Stimulated activated CD8-positive, alpha-beta memory T cell treated with anti-CD3 and anti-CD28 coated beads, Interleukin-4, amount 100 ng/mL, for 24 hours (primary cell): ENCODE measurements at regions not wholly inside any gene's neighbourhood (a gene's known extent, or its start where the extent isn't known, plus 50 kb on each side); places are given as distances from the start of the nearest gene placed in this dataset.

Experiments used
- DNase-seq: peaks from one replicate; pipeline ENCODE4 v3.0.0-alpha.2; 2020; ENCODE audit warnings: low read depth

DNA sequence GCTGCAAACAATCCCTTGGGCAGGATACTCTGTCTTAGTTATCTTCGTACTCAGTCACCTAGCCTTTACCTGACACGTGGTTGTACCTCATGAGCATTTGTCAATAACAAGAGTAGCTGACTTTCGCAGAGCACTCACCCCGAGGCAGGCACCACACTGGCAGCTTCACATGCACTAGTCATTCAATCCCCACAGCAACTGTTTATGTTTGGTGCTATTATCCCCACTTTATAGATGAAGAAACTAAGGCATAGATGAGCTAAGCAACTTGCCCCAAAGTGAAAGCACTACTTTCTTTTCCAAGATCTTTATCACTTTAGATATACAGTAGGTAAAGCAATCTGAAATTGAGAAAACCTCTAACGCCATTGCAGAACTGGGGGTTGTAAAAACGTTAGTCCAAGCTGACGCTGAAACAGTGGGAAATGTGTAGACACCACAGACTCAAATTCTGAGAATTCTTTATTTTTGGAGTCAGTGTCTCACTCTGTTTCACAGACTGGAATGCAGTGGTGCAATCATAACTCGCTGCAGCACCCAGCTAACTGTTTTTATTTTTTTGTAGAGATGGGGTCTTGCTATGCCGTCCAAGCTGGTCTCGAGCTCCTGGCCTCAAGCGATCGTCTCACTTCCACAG lies 446.0 kb downstream of the FOXO1 start:
- DNase-seq: no peak

DNA sequence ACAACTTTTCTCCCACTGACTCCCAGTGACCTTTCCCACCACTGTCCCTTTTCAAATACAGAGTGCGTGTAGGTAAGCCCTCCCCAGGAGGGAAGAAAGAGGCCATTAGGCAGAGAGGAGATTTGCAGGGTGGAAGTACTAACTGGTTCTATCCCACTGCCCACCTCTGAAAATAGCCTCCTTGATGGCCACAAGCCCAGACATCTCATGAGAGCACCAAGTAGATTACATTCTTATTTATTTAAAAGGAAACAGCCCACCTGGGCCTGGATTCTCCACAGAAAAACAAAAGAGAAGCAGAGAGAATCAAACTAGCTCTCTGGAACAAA lies 445.3 kb downstream of the FOXO1 start:
- DNase-seq: no peak

DNA sequence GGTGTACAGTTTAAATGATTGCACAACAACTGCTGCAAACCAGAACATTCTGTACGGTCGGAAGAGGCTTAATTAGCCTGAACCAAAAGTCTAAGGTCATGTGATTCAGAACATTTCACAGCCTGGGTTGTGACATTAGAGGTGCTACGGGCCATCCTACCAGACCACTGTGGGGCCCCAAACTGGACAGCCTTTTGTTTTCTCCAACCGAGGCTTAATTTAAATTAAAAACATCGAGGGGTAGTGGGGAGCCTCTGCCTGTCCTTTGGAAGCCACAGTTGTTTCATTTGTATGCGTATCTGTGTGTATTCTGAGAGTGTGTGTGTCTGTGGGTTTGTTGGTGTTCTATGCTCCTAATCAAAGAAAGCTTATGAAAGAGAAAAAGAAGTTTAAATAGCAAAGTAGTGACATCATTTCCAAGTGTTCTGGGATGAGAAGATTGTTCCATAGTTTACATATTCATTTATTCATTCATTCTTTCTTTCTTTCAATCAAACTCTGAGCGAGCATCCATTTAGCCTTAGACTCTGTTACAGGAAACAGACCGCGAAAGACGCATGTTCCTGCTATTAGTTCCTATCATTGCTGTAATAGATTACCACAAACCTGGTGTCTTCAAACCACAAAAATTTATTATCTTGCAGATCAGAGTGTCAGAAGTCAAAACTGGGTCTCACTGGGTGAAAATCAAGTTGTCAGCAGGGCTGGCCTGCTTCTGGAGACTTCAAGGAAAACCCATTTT lies 444.8 kb downstream of the FOXO1 start:
- DNase-seq: no peak

DNA sequence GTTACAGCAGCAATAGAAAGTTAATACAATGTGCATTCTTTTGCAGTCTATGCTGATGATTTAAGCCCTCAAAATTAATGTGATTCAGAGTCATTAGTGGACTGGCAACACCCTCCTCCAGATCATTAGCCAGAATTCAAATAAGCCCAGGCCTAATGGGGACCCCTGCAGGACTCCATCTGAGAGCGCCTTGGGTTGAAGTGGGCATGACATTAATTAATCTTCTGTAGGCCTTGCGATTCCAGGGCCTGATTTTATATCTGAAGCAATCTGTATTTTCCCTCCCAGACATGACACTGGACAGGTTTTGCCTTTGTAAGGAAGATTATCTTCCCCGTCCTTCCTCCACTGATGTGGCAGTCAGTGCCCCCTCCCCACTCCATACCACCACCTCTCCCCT lies 442.9 kb downstream of the FOXO1 start:
- no peak for DNase-seq

DNA sequence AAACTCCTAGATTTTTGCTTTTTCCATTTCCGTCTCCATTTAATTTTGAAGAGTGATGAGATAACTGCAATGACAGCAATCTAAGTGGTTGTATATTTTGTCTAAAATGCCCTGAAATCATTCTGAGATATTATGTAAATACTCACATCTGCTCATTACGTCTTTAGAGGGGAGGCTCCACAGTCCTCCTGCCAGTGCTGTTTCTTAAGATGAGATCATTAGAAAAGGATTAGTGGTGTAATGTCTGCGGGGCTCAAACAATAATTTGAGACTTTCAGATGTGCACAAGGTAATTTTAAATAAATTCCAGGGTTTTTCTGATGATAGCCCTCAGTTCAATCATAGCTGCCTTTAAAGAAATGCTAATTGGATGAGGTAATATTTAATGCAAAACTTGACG lies 437.9 kb downstream of the FOXO1 start:
- DNase-seq: no peak

DNA sequence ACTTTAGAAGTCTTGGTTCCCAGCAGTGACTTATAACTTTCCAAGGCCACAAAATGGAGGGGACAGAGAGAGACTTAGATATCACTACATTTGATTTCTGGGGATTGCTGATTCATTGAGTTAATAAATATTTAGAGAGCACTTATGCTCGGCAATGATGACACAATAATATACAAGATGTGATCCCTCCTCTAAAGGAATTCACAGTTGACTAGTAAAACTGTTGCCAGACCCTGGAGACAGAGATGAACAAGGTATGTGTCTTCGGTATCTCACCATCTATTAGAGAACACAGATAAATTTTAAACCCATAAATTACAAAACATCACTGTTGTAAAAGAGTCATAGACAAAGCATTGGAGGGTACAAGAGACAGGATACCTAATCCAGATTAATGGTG lies 437.5 kb downstream of the FOXO1 start:
- no peak for DNase-seq

DNA sequence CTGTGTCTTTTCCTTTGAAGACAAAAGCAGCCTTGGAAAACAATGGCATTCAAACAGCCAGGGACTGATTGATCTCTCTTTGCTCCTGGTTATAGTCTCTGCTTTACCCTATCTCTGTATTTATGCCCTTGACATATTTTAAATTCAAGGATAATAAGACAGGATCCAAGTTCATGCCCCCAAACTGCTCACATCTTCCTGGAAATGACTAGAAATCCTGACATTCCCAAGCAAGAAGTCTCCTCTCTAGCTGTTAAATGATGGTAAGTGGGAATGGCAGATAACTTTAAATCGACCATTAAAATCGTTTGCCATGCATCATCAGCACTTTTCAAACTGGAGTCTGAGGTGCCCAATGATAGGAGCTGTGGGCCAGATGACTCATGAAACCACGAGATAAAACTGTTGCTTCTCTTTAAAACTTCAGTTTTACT lies 435.6 kb downstream of the FOXO1 start:
- no peak for DNase-seq

DNA sequence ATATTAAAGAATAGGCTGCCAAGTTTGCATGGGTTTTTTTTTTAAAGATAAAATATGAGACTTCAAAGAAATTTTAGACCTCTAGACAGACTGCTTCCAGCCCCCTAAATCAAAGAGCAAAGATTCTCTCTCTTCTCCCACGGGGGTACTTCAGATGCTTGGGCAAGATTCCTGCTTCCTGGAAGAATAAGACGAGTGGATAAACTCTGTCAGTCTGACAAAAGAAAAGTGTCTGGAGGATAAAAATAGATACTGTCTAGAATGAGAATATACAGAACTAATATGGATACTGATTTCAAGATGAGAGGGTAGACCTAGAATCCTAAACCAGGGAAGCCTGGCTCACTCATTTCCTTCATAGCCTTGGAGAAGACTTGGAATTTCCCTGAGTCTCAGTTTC lies 435.1 kb downstream of the FOXO1 start:
- no peak for DNase-seq

DNA sequence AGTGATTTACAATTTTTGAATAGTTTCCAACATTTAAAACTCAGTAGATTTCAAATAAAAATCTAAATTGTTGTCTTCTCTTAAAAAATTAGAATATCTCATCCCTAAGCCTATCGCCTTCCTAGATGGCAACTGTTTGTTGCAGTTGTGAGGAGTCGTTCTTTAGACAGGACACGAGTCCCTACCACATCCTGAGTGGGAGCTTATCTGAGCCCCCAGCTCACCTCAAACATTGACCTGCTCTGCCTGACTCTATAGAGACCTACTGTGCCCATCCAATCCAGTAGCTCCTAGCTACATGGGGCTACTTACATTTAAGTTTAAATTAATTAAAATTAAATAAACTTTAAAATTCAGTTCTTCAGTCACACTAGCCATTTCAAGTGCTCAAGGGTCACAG lies 434.7 kb downstream of the FOXO1 start:
- no peak for DNase-seq

DNA sequence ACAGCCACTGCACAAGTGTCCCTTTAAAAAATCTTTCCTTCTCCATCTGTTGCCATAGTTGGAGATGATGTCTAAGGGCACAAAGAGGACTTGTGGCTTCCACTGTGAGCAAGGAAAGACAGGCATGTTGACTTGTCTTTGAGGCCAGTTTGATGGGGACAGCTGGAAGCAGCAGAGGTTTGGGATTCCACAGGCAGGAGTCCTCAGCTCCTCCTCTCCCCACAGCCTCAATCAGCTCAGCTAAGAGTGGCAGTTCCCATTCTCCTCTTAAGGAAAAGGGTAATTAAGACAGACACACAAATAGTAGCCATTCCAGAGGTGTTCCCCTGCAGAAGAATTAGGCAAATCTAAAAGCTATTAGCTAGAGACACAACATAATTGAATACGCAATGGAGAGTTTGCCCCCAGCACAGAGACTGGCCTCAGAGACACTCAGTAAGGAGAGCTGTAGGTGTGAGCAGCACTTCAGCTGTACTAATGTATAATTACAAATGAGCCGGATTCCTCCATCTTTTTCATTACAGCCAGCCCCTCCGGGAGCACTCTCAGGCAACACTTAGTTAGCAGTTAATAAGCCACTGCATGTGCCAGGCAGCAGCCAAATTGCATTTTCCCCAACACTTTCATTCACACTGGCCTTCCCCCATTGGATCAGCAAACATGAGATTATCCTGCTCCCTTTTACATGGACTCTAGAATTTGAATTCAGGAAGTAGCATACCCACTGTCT lies 434.0 kb downstream of the FOXO1 start:
- DNase-seq: no peak

DNA sequence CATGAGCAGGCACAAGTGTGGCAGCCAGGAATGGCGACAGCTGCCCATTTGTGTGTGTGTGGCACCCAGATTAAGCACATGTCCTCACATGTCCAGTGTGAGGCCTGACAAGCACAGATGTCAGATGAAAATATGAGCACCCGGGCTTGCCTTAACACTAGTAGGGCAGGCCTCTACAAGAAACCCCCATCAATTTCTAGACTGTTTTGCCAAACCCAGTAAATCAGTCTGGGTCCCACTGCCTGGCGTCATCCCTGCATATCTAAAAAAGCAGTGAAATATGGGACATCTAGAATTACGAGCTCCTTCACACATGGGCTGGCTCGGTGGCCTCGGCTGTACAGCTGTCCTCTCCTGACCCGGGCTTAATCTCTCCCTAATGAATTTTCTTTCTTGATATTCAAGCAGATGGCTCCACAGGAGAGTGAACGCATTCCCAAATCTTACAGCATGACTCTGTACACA lies 432.7 kb downstream of the FOXO1 start:
- no peak for DNase-seq

DNA sequence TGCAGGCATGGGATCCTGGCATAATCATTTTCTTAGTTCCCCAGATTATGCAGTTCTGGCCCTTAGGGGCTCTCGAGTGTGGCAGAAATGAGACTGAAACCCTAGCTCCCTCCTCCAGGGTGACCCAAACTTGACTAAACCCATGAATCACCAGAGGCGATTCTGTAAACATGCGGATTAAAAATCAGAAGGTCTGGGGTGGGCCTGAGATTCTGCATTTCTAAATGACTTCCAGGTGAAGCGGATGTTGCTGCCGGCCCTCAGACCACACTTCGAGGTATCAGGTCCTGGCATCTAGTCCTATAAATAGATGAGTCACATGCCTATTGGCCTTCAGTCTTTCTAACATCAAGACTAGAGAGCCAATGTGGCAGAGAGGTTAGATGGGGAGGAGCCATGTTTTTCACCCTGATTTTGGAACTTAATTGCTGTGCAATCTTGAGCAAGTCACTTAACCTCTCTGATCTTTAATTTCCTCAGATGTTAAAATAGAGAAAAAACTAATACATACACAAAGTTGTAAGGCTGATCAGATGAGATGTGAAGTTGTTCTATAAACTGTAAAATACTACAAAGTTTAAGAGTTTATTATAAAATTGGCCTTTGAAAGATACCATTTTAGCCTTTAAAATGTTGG lies 431.2 kb downstream of the FOXO1 start:
- DNase-seq: no peak

DNA sequence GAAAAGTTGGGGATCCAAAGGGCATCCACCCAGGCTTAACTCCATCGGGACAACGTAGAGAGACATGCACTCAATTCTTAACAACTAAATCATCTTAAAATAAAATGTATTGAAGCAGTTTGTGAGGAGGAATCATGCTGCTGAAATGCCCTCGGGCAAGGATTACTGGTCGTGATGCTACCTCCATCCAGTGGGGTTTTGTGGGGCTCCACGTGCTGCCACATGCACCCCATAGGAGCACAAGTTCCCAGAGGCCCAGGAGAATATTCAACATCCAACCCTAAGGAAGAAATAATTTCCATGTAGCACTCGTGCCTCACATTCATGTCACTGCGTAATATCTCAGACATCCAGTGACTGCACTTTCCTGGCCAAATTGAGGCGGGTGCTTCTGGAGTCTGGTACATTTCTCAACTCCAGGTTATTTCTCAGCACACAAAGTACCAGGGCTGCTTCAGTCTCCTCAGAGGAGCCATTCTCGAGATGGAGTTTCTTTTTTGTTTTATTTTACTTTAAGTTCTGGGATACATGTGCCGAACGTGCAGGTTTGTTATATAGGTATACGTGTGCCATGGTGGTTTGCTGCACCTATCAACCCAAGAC lies 429.8 kb downstream of the FOXO1 start:
- DNase-seq: no peak

DNA sequence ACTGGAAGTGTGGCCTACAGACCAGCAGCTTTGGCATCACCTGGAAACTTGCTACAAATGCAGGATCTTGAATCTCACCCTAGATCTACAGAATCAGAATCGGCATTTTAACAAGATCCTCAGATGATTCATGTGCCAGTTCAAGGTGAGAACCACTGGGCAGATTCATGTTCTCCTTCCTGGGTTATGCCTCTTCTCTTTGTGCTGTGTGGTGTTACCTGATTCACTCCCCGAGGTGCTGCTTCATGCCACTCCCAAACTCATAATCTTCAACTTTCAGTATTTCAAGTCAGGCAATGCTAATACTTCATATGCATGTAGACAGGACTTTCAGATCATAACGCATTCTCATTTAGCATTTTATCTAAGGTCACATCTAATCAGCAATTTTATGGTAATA lies 427.7 kb downstream of the FOXO1 start:
- no peak for DNase-seq

DNA sequence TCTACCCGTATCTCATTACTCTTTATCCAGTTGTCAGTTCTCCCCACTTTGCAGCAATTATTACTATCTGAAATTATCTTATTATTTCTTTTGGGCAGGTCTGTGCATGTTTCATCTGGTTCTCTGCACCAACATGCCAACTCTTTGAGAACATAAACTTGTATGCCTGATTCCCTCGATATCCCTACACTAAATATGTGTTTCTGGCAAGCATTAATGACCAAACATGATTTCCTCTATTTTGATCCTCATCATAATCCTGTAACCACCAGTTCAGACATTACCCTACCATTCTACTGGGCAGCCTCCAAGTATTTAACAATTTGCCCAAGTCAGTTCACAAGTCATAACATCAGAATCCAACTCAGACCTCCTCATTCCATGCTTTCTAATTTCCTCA lies 426.1 kb downstream of the FOXO1 start:
- no peak for DNase-seq

DNA sequence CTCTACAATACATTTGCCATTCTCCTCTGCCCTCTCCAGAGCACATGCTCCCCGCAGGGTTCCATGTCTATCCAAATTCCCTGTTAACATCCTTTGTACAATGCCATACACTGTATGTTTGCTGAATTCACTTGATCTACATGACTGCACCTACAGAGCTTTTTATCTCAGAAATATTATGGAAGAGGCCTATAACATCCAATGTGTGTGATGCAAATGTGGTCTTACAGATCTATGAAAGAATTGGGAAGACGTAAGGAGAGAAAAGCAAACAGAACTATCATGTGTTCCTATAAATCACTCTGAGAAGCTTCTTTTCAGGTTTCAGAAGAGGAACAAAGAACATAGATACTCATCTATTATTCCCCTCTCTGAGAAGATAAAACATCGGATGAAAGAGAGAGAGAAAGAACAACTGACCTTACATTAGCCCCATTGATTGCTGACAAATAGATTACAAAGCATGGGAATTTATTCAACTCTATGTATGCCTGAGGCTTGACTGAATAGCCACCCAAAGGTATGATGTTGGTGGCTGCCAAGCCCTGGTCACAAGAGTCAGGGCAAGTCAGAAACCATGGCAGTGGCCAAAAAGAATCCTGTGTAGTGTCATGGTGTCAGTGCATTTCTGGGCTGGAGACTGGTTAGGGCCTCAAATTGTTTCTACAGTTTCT lies 425.2 kb downstream of the FOXO1 start:
- no peak for DNase-seq

DNA sequence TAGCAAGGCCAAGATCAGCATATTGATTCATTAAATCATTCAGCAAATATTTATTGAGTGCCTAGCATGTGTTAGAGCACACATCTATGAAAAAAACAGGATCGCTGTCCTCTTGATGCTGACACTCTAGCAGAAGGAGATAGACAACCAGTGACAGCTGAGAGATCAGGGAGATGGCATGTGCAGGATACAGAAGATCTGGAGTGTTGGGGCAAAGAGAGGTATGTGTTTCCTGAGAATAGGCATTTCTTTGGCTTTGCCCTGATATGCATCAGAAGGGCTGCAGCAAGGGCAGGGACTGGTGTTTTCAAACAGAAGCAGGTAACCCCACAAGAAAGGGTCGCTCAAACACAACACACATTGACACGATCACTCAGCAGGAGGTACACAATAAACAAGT lies 423.4 kb downstream of the FOXO1 start:
- no peak for DNase-seq

DNA sequence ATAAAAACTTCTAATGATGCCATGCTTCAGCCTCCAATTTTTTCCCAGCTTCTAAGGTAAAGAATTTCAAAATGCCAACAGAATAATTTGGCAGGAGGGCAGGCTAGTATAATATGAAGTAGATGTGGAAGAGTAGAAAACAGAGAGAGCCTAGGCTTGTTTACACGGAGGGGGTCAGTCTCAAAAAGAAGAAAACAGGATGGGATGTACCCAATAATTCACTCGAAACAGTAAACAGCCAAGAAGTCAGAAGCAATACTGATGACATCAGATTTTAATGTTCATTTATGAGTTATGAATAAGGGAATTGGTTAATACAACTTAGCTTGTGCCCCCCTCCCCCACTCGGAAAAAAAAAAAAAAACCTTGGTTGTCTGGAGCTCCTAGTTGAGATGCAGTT lies 422.5 kb downstream of the FOXO1 start:
- no peak for DNase-seq

DNA sequence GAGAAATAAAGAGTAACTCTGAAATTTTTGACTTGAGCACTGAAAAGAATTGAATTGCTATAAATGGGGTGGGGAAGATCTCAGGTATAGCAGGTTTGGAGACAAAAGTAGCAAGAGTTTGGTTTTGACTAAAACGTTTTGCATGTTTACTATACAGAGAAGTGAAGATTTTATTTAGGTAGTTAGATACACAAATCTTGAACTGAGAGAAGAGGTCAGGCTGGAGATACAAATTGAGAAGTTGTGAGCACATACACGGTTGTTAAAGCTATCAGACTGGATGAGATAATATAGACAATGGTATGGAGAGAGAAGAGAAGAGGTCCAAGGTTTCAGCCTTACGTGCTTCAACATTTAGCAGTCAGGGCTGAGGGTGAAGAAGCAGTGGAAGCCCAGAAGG lies 420.9 kb downstream of the FOXO1 start:
- no peak for DNase-seq

DNA sequence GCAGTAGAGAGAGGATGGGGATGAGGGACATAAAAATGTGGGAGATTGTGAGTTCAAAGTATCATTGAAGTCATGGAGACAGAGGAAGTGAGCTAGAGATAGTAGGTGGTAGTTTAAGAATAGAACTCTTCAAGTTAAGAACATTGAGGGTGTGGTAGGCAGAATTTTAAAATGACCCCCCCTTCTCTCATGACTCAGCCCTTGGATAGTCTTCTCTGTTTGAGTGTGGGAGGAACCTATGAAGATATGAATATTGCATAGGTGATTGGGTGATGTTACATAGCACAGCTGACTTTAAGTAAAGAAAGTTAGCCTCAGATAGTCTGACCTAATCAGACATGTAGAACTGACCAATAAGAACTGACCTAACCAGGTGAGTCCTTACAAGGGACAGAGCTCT lies 418.6 kb downstream of the FOXO1 start:
- no peak for DNase-seq

DNA sequence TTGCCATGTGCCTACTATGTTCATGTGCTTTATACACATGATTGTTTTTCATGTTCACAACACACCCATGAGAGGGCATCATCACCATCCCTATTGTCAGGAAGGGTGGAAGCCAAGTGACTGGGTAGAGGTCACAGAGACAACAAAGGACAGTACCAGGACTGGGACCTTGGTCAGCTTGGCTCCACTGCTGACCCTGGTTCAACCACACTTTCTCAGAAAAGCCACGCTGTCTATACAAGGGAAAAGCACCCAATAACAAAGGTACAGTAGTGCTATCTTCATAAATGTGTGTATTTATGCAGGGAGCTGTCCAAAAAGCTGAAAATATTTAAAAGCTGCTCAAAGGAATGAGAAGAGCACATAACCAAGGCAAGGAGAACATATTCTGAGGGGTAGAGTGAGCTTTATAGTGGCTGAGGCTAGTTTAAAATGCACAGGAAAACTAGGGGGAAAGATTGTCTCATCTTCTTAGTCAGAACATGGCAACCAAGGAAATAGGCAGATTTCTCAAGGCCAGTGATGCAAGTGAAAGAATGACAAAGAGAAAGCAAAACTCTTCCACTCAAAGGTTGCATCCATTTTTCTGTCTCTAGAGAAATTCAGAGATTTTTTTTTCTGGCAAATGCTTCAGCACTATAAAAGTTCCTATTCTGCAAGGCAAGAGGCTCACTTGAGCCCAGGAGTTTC lies 415.0 kb downstream of the FOXO1 start:
- no peak for DNase-seq
